Peyer's patch (tissue), 4 donors: ENCODE measurements at regions not wholly inside any gene's neighbourhood (a gene's known extent, or its start where the extent isn't known, plus 50 kb on each side); places are given as distances from the start of the nearest gene placed in this dataset.

ENCODE experiments used
- DNase-seq, 3 donors: peaks; one replicate each; pipeline ENCODE4 v3.0.0-alpha.2; 2017 to 2019
- H3K27ac ChIP-seq, 4 donors: fragments of 200-600 bp; sonication (generic); one replicate each; pipeline ENCODE4 v1.5.1; 2016 to 2019
- H3K27me3 ChIP-seq, 2 donors: fragments of 200-600 bp; sonication (generic); one replicate each; pipeline ENCODE4 v1.5.1; 2019
- H3K36me3 ChIP-seq, 3 donors: fragments of 200-600 bp; sonication (generic); one replicate each; pipeline ENCODE4 v1.5.1; 2016 to 2019
- H3K4me1 ChIP-seq, 4 donors: fragments of 200-600 bp; sonication (generic); one replicate each; pipeline ENCODE4 v1.5.1; 2016 to 2019
- H3K4me3 ChIP-seq, 4 donors: fragments of 200-600 bp; sonication (generic); 1 replicate in 3 of 4; 2 replicates in 1 of 4; pipeline ENCODE4 v1.5.1; 2016 to 2019; ENCODE audit warnings: mild to moderate bottlenecking in 1 of 4
- H3K9me3 ChIP-seq, 4 donors: fragments of 200-600 bp; sonication (generic); one replicate each; pipeline ENCODE4 v1.5.1; 2016 to 2019; ENCODE audit warnings: mild to moderate bottlenecking in 1 of 4
- POLR2A ChIP-seq, 2 donors: fragments of 450-650 bp; IDR thresholded peaks; one replicate each; pipeline ENCODE4 v1.5.1; 2017; ENCODE audit warnings: antibody characterized with exemption in 2 of 2, mild to moderate bottlenecking in 2 of 2, moderate library complexity in 2 of 2
- TF ChIP-seq, protein P1 (sequence below), 6 experiments: fragments of 450-650 bp in 4 of 6; fragments of 200-600 bp in 2 of 6; sonication (generic) in 1 of 6; IDR thresholded peaks; one replicate each; pipeline ENCODE4 v1.5.1; 2017 to 2019; ENCODE audit warnings: antibody characterized with exemption in 6 of 6, mild to moderate bottlenecking in 3 of 6, moderate library complexity in 1 of 6

DNA sequence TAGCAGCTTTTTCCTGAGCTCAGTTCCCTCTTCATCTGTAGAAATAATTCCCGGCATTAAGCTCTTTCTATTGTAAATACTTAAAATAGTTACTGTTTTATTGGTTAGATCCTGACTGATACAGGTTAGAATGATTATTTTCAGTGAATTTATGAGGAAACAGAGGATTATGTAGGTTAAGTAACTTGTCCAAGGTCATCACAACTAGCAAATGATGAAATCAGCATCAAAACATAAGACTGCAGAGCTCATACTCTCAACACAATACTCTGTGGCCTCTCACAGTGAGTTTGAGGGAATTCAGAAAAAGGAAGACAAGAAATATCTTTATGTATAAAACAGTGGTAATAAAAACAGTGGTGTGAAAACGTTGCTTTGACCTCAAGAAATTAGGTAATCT is 113.2 kb upstream of the DLX2 start:
- no peak for TF ChIP-seq POLR2A (IDR thresholded peaks at IDR 0.05)
- TF ChIP-seq, protein P1, sequence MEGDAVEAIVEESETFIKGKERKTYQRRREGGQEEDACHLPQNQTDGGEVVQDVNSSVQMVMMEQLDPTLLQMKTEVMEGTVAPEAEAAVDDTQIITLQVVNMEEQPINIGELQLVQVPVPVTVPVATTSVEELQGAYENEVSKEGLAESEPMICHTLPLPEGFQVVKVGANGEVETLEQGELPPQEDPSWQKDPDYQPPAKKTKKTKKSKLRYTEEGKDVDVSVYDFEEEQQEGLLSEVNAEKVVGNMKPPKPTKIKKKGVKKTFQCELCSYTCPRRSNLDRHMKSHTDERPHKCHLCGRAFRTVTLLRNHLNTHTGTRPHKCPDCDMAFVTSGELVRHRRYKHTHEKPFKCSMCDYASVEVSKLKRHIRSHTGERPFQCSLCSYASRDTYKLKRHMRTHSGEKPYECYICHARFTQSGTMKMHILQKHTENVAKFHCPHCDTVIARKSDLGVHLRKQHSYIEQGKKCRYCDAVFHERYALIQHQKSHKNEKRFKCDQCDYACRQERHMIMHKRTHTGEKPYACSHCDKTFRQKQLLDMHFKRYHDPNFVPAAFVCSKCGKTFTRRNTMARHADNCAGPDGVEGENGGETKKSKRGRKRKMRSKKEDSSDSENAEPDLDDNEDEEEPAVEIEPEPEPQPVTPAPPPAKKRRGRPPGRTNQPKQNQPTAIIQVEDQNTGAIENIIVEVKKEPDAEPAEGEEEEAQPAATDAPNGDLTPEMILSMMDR (IDR thresholded peaks at IDR 0.05) = no peak
- H3K4me3 ChIP-seq = no peak overlapping the region
- H3K27ac ChIP-seq = no peak overlapping the region
- H3K9me3 ChIP-seq = no peaks in the 10 kb centered on the region
- DNase-seq = no peak
- no peaks in the 10 kb centered on the region for H3K4me1 ChIP-seq
- H3K27me3 ChIP-seq = no peaks in the 10 kb centered on the region
- no peaks in the 10 kb centered on the region for H3K36me3 ChIP-seq

DNA sequence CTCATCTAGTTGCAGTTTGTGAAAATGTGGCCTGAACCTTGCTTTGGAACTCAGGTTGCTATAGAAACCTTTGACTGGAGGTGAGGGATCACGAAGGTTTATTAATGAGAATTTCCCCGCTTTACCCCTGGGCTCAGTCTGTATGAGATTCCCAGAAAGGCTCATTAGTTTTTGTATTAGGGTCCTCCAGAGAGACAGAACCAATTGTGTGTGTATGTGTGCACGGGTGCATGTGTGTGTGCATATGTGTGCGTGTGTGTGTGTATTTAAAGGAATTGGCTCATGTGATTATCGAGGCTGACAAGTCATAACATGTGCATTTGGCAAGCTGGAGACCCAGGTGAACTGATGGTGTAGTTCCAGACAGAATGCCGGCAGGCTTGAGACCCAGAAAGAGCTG is 113.8 kb upstream of the DLX2 start:
- no peaks in the 10 kb centered on the region for H3K36me3 ChIP-seq
- TF ChIP-seq, protein P1 (IDR thresholded peaks at IDR 0.05) = no peak
- TF ChIP-seq POLR2A (IDR thresholded peaks at IDR 0.05) = no peak
- H3K27ac ChIP-seq = no peak overlapping the region
- DNase-seq = no peak
- H3K27me3 ChIP-seq = no peaks in the 10 kb centered on the region
- no peaks in the 10 kb centered on the region for H3K4me1 ChIP-seq
- H3K9me3 ChIP-seq = no peaks in the 10 kb centered on the region
- H3K4me3 ChIP-seq = no peak overlapping the region

DNA sequence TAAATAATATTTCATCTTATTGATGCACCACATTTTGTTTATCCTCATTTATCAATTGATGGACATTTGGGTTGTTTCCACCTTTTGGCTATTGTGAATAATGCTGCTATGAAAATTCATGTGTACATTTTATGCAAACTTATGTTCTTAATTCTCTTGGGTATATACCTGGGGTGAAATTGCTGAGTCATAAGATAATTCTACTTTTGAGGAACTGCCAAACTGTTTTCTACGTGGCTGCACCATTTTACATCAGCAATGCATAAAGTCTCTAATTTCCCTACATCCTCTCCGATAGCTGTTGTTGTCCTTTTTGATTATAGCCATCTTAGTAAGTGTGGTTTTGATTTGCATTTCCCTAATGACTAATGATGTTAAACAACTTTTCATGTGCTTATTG is 116.5 kb upstream of the DLX2 start:
- H3K4me1 ChIP-seq = no peaks in the 10 kb centered on the region
- no peak overlapping the region for H3K27ac ChIP-seq
- no peaks in the 10 kb centered on the region for H3K27me3 ChIP-seq
- no peaks in the 10 kb centered on the region for H3K36me3 ChIP-seq
- no peak overlapping the region for H3K4me3 ChIP-seq
- DNase-seq = no peak
- TF ChIP-seq, protein P1 (IDR thresholded peaks at IDR 0.05) = no peak
- no peak for TF ChIP-seq POLR2A (IDR thresholded peaks at IDR 0.05)
- no peaks in the 10 kb centered on the region for H3K9me3 ChIP-seq

DNA sequence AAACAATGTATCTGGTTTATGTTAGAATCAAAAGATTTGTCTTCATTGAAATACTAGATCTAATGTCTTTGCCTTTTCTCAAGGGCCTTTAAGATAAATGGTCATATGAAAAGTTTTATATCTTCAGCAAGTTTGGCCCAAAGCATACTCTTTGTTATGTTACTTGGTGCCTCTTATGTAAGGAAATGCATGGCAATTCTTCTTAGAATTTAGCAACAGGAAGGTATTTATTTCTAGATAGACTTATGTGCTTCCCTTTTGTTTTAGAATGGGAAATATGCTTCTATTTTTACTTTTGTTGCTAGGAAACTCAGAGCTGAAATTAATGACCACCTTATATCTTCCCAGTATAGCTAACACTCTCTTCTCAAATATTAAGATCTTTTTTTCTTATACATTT is 117.4 kb upstream of the DLX2 start:
- Histone ChIP-seq H3K4me1 (peaks cover 0 to 7% (median 0%) of the 10 kb centered on the region in 4 donors), H3K27me3 (no peaks in the 10 kb centered on the region), H3K36me3 (no peaks in the 10 kb centered on the region), H3K4me3 (no peak overlapping the region), H3K9me3 (no peaks in the 10 kb centered on the region), H3K27ac (no peak overlapping the region)
- TF ChIP-seq, protein P1 (IDR thresholded peaks at IDR 0.05) = no peak
- TF ChIP-seq POLR2A (IDR thresholded peaks at IDR 0.05) = no peak
- no peak for DNase-seq

DNA sequence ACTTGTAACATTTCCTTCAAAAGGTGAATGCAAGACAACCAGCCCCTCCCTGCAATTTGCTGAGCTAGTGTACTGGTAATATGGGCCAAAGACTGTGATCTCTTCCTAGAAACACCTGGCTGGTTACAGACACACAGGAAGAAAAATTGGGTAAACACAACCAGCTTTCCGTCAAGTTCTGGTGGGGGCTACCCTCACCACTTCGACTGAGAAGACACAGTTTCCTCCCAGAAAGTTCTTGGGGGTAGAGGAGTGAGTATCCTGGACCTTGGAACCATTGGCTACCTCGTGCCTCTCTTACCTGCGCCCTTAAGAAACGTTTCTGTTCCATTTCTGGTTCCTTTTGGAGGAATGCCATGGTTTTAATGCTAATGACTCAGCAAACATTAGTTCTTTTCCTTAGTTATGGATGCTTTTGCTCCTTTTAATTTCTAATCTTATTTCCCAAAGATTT is 120.9 kb upstream of the DLX2 start:
- H3K36me3 ChIP-seq = no peaks in the 10 kb centered on the region
- no peak for DNase-seq
- H3K9me3 ChIP-seq = no peaks in the 10 kb centered on the region
- H3K27ac ChIP-seq = peak overlapping the region in 3 of 4 donors; percentile 30 to 48 (median 43)
- no peak for TF ChIP-seq POLR2A (IDR thresholded peaks at IDR 0.05)
- TF ChIP-seq, protein P1 (IDR thresholded peaks at IDR 0.05) = no peak
- no peak overlapping the region for H3K4me3 ChIP-seq
- H3K4me1 ChIP-seq = peaks cover 0 to 28% (median 0%) of the 10 kb centered on the region in 4 donors
- H3K27me3 ChIP-seq = no peaks in the 10 kb centered on the region

DNA sequence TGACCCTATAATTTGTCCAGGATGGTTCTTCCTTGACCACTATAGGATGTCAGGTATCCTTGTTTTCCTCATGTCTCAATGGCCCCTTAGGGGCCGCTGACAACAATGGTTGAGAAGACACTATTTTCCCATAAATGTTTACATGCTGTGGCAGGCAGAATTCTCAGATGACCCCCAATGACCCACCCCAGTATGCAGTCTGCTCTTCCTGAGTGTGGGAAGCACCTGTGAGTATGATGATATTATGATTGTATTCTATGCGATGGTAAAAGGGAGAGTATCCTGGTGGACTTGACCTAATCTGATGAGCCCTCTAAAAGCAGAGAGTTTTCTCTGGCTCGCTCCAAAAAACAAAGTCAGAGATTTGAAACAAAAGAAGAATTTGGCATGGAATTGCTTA is 123.1 kb upstream of the DLX2 start:
- Histone ChIP-seq H3K4me1 (peaks cover 0 to 40% (median 2%) of the 10 kb centered on the region in 4 donors), H3K4me3 (no peak overlapping the region), H3K36me3 (no peaks in the 10 kb centered on the region), H3K9me3 (no peaks in the 10 kb centered on the region), H3K27ac (peak overlapping the region in 2 of 4 donors; percentile 33 to 48), H3K27me3 (no peaks in the 10 kb centered on the region)
- DNase-seq = no peak
- no peak for TF ChIP-seq POLR2A (IDR thresholded peaks at IDR 0.05)
- TF ChIP-seq, protein P1 (IDR thresholded peaks at IDR 0.05) = no peak
